ENCODE measurements at regions not wholly inside any gene's neighbourhood (a gene's known extent, or its start where the extent isn't known, plus 50 kb on each side); places are given as distances from the start of the nearest gene placed in this dataset.
"Not testable (repeated sequence)": the region's sequence is repeated elsewhere in the genome, so short reads cannot be mapped to it uniquely, and the experiment has no call there.

DNA sequence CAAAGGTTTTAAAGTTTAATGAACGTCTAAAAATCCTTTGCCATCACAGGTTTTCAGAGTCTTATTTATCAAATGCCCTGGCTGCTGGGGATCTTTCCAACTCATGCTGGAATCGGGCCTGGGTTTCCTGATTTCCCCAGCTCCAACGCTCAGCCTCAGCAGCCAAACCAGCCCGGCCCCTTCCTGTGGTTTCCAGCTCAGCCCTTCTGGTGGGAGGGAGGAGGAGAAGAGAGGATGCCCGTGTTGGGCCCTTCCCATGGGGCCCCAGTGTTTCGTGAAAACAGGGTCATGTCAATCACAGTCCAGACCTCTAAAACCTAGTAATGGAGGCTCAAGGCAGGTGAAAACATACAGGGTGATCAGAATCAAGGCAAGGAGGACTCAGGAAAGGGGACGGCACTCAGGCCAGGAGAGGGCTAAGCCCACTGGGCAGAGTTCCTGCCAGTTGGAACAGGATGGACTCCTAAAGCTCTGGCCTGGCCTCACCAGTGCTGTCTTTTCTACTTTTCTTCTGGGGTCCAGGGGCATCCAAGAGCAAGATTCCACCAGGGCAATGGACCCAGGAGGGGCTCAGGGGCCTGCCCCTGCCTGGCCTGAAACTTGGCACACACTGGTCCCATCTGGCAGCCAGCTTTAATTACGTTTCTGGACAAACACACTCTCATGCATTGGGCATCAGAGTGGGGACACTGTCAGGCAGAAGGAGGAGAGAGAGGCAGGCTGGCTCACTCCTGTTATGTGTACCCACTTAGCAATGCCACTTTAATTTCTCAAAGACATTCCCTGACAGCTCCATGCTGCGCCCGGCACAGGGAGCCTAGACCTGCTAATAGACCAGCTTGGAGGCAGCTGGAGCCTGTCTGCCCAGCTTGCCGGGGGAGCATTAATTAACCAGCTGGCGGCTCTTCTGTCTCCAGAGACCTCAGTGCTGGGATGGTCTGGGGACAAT lies 194.6 kb downstream of the FAM43A start:
- Mint-ChIP-seq H3K27me3 (ENCODE audit: insufficient read depth) (peaks cover 2% of the 10 kb centered on the region), H3K4me3 (no peak overlapping the region), H3K9me3 (peaks cover 5% of the 10 kb centered on the region), H3K36me3 (ENCODE audit: low read depth) (no peaks in the 10 kb centered on the region), H3K27ac (no peak overlapping the region), H3K4me1 (ENCODE audit: low read depth) (peaks cover 6% of the 10 kb centered on the region)
- no peak for DNase-seq (ENCODE audit: low spot score)
- intact Hi-C loops (cut with micrococcal nuclease), result no loop called here

DNA sequence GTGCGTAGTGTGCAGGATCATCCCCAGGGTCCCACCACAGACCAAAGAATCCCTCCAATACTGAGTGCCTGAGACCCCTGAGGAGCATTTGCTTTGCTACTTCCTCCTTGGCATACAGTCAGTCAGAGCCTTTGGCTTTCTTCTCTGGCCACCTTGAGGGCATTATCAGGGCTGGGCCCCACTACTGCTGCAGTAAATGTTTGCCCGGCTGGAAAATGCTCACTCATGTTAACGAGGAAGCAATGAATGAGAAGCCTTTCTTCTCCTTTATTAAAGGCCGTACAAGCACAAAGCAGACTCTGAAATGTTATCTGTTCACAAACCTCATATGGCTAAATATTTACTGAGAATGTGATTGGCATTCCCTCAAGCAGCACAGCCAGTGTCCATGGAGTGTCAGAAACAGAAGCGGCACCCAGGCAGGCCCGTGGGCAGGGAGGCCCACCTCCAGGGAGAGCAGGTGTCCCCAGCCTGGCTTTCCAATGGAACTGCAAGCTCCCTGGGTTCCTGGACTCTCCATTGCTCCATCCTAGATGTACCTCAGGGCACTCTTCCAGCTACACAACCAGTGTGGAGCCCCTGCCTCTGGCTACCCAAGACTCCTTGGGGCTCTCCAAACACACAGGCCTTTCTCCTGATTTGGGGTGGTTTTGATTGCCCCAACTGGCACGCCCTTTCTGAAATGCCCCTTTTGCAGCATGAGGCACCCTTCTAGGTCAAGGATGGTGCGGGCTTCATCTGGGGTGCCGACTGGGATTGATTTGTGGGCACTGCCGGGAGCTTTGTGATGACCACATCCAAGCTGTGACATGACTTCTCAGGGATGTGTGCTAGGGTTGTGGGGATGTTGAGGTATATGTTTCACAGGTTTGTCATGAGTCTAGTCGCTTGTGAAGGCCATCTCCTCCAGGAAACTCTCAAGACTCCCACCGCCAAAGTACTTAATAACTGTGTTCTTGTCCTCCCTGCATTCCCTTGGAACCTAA lies 195.6 kb downstream of the FAM43A start:
- Mint-ChIP-seq H3K27me3 (ENCODE audit: insufficient read depth) (peaks cover 2% of the 10 kb centered on the region), H3K9me3 (peaks cover 5% of the 10 kb centered on the region), H3K4me1 (ENCODE audit: low read depth) (peaks cover 6% of the 10 kb centered on the region), H3K27ac (no peak overlapping the region), H3K36me3 (ENCODE audit: low read depth) (no peaks in the 10 kb centered on the region), H3K4me3 (no peak overlapping the region)
- DNase-seq (ENCODE audit: low spot score), result no peak
- intact Hi-C loops (cut with micrococcal nuclease), result no loop called here

DNA sequence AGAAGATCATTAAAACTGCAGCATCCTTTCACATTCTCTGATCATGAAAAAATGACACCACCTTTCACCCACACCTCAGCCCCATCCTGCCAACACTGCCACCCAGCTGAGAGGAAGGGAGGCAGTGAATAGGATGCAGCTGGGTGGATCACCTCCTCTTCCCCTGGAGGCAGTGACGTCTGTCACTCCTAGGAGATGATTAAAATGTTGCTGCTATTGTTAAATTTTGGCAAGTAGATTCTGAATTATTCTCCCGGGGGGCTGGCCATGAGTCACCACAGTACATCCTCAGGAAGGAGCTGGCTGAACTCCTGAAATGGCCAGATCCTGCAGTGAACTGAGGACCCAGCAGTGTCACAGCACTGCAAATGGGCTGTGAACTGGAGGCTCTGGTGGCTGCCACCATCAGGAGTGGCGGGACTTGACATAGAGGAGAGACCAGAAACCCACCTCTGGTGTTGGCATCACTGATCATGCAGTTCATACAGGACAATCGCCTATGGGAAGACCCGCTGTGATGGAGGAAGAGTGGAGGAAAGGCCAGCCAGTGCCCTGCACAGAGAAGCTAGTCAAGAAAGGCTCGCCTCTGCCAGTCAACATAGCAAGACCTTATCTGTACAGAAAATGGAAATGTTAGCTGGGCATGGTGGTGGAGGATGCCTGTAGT lies 199.1 kb downstream of the FAM43A start:
- peaks cover 4% of the 10 kb centered on the region for H3K27me3 Mint-ChIP-seq (ENCODE audit: insufficient read depth)
- intact Hi-C loops (cut with micrococcal nuclease), result no loop called here
- H3K4me3 Mint-ChIP-seq, result no peak overlapping the region
- no peaks in the 10 kb centered on the region for H3K4me1 Mint-ChIP-seq (ENCODE audit: low read depth)
- H3K27ac Mint-ChIP-seq, result no peak overlapping the region
- no peak for DNase-seq (ENCODE audit: low spot score)
- no peaks in the 10 kb centered on the region for H3K36me3 Mint-ChIP-seq (ENCODE audit: low read depth)
- peaks cover 5% of the 10 kb centered on the region for H3K9me3 Mint-ChIP-seq

DNA sequence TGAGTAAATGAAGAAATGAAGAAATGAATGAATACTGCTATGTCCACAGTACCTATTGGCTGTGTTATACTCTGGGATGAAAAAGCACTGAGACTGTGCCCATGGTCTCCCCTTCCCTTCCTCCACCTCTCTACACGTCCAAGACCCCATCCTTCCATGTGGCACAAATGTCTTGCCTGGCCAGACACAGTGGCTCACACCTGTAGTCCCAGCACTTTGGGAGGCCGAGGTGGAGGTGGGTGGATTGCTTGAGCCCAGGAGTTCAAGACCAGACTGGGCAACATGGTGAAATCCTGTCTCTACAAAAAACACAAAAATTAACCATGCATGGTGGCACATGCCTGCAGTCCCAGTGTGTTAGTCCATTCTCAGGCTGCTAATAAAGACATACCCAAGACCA lies 200.1 kb downstream of the FAM43A start:
- Mint-ChIP-seq H3K27me3 (ENCODE audit: insufficient read depth) (peaks cover 4% of the 10 kb centered on the region), H3K9me3 (peaks cover 5% of the 10 kb centered on the region), H3K36me3 (ENCODE audit: low read depth) (no peaks in the 10 kb centered on the region), H3K27ac (no peak overlapping the region), H3K4me3 (no peak overlapping the region), H3K4me1 (ENCODE audit: low read depth) (no peaks in the 10 kb centered on the region)
- intact Hi-C loops (cut with micrococcal nuclease), result no loop called here
- no peak for DNase-seq (ENCODE audit: low spot score)

DNA sequence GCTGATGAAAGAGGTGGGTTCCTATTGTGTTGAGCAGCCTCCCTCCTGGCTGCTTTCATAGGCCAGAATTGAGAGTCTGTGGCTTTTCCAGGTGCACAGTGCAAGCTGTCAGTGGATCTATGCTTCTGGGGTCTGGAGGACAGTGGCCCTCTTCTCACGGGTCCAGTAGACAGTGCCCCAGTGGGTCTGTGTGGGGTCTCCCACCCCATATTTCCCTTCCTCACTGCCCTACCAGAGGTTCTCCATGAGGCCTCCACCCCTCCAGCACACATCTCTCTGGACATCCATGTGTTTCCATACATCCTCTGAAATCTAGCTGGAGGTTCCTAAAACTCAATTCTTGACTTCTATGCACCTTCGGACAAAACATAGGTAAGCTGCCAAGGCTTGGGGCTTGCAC lies 201.2 kb downstream of the FAM43A start:
- H3K9me3 Mint-ChIP-seq, result peaks cover 5% of the 10 kb centered on the region
- no peak overlapping the region for H3K27ac Mint-ChIP-seq
- DNase-seq (ENCODE audit: low spot score), result no peak
- intact Hi-C loops (cut with micrococcal nuclease), result no loop called here
- no peak overlapping the region for H3K4me3 Mint-ChIP-seq
- H3K27me3 Mint-ChIP-seq (ENCODE audit: insufficient read depth), result peaks cover 4% of the 10 kb centered on the region
- no peaks in the 10 kb centered on the region for H3K36me3 Mint-ChIP-seq (ENCODE audit: low read depth)
- H3K4me1 Mint-ChIP-seq (ENCODE audit: low read depth), result no peaks in the 10 kb centered on the region

DNA sequence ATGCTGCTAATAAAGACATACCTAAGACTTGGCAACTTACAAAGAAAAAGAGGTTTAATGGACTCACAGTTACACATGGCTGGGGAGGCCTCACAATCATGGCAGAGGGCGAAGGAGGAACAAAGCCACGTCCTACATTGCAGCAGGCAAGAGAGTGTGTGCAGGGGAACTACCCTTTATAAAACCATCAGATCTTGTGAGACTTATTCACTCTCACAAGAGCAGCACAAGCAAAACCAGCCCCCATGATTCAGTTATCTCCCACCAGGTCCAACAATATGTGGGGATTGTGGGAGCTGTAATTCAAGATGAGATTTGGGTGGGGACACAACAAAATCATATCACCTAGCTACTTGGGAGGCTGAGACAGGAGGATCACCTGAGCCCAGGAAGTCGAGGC lies 202.4 kb downstream of the FAM43A start:
- H3K27me3 Mint-ChIP-seq (ENCODE audit: insufficient read depth); H3K4me3 Mint-ChIP-seq; H3K36me3 Mint-ChIP-seq (ENCODE audit: low read depth); DNase-seq (ENCODE audit: low spot score); H3K4me1 Mint-ChIP-seq (ENCODE audit: low read depth); H3K27ac Mint-ChIP-seq; intact Hi-C loops (cut with micrococcal nuclease): not testable (repeated sequence)
- peaks cover 11% of the 10 kb centered on the region for H3K9me3 Mint-ChIP-seq

DNA sequence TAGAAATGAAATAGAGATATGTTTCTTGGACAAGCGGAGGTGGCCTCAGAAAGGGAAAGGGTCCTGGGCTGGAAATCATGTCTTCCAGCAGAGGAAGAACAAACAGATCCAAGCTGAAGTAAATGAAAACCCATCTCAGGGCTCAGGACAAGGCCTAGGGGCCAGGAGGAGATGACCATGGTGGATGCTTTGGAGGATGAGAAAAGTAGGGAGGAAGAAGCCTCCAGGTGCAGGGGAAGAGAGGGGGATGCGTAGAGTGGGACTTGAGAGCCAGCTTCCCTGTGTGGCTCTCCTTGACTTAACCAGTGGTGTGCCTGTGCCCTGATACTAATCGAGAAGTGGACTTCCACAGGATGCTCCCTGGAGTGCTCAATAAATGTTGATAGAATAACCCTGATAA lies 203.2 kb downstream of the FAM43A start:
- Mint-ChIP-seq H3K27me3 (ENCODE audit: insufficient read depth) (peaks cover 4% of the 10 kb centered on the region), H3K27ac (no peak overlapping the region), H3K4me1 (ENCODE audit: low read depth) (peaks cover 6% of the 10 kb centered on the region), H3K36me3 (ENCODE audit: low read depth) (peaks cover 2% of the 10 kb centered on the region), H3K4me3 (no peak overlapping the region), H3K9me3 (peaks cover 11% of the 10 kb centered on the region)
- no peak for DNase-seq (ENCODE audit: low spot score)
- intact Hi-C loops (cut with micrococcal nuclease), result no loop called here

DNA sequence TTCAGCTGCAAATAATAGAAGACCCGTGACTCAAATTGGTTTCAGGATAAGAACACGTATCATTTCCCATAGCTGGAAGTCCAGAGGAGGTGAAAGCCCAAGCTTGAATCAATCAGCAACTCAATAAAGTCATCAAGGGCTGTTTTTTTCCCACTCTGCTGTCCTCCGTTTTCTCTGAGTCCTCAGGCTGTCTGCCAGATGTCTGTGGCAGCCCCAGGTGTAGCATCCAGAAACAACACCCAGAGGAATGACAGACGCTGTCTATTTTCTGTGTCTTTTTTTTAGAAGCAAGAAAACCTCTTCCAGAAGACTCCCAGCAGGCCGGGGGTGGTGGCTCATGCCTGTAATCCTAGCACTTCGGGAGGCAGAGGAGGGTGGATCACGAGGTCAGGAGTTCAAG lies 204.4 kb downstream of the FAM43A start:
- Mint-ChIP-seq H3K36me3 (ENCODE audit: low read depth) (peaks cover 2% of the 10 kb centered on the region), H3K9me3 (peaks cover 19% of the 10 kb centered on the region), H3K27me3 (ENCODE audit: insufficient read depth) (peaks cover 6% of the 10 kb centered on the region), H3K4me1 (ENCODE audit: low read depth) (peaks cover 6% of the 10 kb centered on the region), H3K4me3 (no peak overlapping the region), H3K27ac (no peak overlapping the region)
- DNase-seq (ENCODE audit: low spot score), result no peak
- intact Hi-C loops (cut with micrococcal nuclease), result no loop called here

DNA sequence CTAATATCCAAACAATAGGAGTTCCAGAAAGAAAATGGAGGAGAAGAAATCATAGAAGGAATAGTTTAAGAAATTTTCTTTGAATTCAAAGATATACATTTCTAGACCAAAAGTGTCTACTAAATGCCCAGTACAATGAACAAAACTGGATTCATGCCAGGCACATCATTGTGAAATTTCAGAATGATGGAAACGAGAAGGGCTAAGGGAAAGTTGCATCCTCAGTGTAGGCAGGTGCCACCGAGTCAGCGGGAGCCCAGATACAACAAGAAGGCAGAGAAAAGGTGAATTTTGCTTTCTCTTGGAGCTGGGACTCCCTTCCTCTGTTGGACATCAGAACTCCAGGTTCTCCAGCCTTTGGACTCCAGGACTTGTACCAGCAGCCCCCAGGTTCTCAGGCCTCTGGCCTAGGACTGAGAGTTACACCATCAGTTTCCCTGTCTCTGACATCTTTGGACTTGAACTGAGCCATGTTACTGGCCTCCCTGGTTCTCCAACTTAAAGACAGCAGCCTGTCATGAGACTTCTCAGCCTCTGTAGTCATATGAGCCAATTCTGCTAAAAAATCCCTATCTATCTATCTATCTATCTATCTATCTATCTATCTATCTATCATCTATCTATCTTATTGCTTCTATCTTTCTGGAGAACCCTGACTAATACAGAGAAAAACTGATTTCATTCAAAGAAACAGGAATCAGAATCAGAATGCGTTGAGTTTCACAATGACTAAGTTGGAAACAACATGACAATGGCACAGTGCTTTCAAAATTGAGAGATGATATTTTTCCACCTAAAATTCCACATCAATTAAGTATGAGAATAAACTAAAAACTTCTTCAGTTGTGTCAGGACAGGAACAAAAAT lies 207.7 kb downstream of the FAM43A start:
- H3K9me3 Mint-ChIP-seq, result peaks cover 33% of the 10 kb centered on the region
- H3K36me3 Mint-ChIP-seq (ENCODE audit: low read depth), result peaks cover 4% of the 10 kb centered on the region
- DNase-seq (ENCODE audit: low spot score), result no peak
- no peak overlapping the region for H3K27ac Mint-ChIP-seq
- intact Hi-C loops (cut with micrococcal nuclease), result no loop called here
- H3K4me3 Mint-ChIP-seq, result no peak overlapping the region
- H3K4me1 Mint-ChIP-seq (ENCODE audit: low read depth), result peaks cover 6% of the 10 kb centered on the region
- H3K27me3 Mint-ChIP-seq (ENCODE audit: insufficient read depth), result peaks cover 13% of the 10 kb centered on the region

DNA sequence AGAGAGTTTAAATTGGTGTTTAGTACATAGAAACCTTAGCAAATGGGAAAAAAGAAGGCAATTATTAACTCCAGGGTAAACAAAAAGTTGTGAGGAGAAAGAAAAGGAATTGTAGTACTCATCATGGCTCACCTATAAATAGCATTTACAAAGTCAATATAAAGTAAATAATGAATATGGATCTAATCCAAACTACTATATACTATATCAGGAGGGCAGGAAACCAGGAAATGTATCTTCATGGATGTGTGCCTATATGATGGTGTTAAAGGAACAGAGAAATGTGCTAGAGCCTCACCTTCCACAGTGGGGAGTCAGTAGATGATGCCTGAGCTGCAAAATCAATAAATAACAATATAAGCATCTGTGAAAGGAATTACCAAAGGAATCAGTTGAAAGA lies 208.9 kb downstream of the FAM43A start:
- Mint-ChIP-seq H3K9me3 (peaks cover 36% of the 10 kb centered on the region), H3K4me3 (no peak overlapping the region), H3K36me3 (ENCODE audit: low read depth) (peaks cover 4% of the 10 kb centered on the region), H3K27ac (no peak overlapping the region), H3K27me3 (ENCODE audit: insufficient read depth) (peaks cover 13% of the 10 kb centered on the region), H3K4me1 (ENCODE audit: low read depth) (peaks cover 6% of the 10 kb centered on the region)
- no peak for DNase-seq (ENCODE audit: low spot score)
- intact Hi-C loops (cut with micrococcal nuclease), result no loop called here

DNA sequence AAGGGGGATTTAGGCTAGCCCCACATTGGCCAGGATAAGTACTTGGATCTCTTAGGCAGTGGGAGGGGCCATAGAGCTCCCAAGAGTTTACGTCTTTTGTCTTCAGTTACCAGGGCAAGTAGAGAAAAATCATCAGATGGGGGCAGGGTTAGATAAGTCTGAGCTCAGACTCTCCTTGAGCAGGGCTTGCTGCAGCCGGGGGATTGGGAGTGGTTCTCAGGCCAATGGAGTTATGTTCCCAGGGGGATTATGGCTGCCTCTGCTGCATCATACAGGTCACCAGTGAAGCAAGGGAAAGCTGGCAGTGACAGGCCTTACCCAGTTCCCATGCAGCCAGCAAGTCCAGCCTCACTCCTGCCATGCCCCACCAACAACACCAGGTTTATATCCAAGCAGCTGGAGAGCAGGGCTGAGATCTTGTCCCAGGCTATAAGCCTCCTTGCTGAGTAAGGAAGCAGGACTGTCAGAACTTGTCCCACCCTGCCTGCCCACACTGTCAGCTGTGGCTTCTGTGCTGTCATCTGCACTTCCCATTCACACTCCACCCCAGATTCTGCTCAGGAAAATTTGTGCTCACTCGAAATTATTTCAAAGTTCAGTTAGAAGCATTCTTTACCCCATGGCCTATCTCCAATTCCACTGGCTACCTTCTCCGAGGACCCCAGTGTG lies 215.3 kb downstream of the FAM43A start:
- Mint-ChIP-seq H3K4me1 (ENCODE audit: low read depth) (peaks cover 4% of the 10 kb centered on the region), H3K27me3 (ENCODE audit: insufficient read depth) (peaks cover 12% of the 10 kb centered on the region)
- intact Hi-C loops (cut with micrococcal nuclease), result no loop called here

More for the DNA sequence above, 215.3 kb downstream of the FAM43A start:
- Mint-ChIP-seq H3K27ac (no peak overlapping the region), H3K9me3 (peaks cover 36% of the 10 kb centered on the region), H3K36me3 (ENCODE audit: low read depth) (peaks cover 2% of the 10 kb centered on the region), H3K4me3 (no peak overlapping the region)
- DNase-seq (ENCODE audit: low spot score), result no peak
